COR-L47 (cell line): ENCODE measurements at regions not wholly inside any gene's neighbourhood (a gene's known extent, or its start where the extent isn't known, plus 50 kb on each side); places are given as distances from the start of the nearest gene placed in this dataset.
A peak's percentile ranks its signal among the peaks of the same experiment; 100 is the strongest.

ENCODE experiments used
- DNase-seq: peaks from one replicate; lab custom pipeline; 2025; lab: John Stamatoyannopoulos, UW

- DNase-seq = no peak
These were observed 115.4 kb downstream of the SALL1 start for GRCh38 chr16:51035711-51036110.

GRCh38 chr16:51035110-51035498 lies 116.0 kb downstream of the SALL1 start:
- DNase-seq = no peak

DNA sequence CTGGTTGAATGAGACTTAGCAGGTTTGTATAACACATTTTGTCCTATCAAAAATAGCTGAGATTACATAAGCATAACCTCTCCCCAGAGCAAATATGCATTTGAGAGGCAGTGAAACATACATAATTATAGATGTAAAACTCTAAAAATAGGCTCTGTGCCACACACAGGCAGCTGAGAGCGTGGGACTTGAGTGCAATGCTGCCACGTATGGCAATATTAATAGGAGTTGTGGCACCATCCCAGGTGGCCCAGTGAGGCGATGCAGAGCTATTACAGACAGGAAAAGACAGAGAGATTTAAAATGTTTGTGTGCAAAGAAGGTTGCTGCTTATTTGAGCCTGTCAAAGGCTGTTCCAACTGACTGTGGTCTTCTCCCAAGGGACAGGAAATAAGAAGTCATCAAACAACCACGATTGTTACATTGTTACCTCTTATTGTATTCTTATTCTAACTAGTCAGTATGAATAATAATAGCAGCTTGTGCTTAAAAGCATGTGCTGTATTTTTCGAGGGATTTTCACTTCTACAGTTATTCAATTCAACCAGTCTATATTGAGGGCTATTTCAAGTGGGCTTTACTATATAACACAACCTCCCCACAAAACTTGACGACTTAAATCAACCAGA lies 116.5 kb downstream of the SALL1 start:
- peak; percentile 58 for DNase-seq

GRCh38 chr16:51031598-51031997 lies 119.5 kb downstream of the SALL1 start:
- DNase-seq = no peak

DNA sequence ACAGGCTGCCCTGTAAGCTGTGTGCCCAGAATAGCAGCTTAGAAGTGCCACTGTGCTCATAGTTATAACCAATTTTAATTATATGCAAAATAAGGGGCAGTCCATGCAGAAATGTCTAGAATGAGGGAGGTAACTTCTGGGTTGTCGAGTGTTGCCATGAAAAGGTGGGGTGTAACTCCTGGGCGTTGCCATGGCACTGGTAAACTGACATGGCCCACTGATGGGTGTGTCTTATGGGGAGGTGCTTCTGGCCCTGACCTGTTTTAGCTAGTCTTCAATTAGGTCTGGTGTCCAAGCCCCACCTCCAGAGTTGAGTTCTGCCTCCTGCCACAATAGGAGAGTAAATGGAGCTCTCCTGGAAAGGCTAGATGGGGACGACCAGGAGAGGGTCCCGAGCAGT lies 120.6 kb downstream of the SALL1 start:
- no peak for DNase-seq

- DNase-seq = no peak
These were observed 125.3 kb downstream of the SALL1 start for GRCh38 chr16:51025588-51026290.

- peak; percentile 3 for DNase-seq
These were observed 126.4 kb downstream of the SALL1 start for GRCh38 chr16:51024703-51025102.

DNA sequence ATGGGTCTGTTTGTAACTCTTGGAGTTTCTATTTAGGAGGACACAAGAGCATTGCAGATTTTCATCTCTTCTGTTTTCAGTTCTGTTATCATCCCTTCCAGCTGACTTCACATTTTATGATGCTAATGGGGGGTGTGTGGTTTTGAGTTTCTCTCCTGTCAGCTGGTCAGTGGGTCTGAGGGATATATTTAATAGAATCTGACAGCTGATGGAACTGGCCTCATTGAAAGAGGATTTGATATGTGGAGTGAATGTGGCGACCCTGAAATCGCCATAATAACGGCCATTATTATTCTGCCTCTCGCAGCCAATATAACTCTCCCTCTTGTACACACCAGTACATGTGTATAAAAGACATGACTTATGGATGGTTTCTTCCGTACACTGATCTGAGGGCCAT lies 128.1 kb downstream of the SALL1 start:
- DNase-seq = no peak

GRCh38 chr16:51019617-51020016 lies 131.5 kb downstream of the SALL1 start:
- DNase-seq = no peak

DNA sequence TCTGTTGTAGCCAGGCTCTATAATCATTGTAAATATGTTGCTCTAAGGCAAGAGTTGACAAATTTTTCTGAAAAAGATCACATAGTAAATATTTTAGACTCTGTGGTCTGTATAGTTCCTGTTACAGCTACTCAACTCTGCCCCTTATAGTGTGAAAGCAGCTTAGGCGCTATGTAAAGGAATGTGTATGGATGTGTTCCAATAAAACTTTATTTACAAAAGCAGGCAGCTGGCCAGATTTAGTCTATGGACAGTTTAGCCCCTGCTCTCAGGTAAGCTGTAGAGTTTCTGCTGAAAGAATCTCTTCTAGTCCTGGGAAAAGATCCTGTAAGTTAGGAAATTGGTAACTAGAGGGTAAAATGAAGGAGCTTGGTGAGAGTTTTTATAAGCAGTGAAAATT lies 133.1 kb downstream of the SALL1 start:
- DNase-seq = no peak

GRCh38 chr16:51012396-51012795 lies 138.7 kb downstream of the SALL1 start:
- no peak for DNase-seq

DNA sequence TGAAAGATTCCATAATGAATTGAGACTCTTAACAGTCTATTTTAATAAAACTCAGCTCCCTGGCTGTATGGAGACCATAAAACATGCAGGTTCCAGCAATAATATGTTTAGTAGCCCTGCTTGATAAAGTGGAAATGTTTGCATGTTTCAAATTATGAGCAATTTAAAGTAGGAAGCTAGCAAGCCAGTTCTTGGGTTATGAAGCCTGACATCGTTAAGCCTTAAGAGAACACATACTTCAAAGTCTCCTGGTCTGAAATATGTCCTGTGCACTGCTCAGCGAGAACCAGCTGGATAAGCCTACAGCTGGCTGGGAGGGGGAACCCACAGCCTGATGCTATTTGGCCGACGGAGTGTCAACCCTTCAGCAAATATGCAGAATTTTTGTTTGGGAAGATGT lies 140.3 kb downstream of the SALL1 start:
- no peak for DNase-seq

- no peak for DNase-seq
These were observed 141.3 kb downstream of the SALL1 start for GRCh38 chr16:51009813-51010212.

DNA sequence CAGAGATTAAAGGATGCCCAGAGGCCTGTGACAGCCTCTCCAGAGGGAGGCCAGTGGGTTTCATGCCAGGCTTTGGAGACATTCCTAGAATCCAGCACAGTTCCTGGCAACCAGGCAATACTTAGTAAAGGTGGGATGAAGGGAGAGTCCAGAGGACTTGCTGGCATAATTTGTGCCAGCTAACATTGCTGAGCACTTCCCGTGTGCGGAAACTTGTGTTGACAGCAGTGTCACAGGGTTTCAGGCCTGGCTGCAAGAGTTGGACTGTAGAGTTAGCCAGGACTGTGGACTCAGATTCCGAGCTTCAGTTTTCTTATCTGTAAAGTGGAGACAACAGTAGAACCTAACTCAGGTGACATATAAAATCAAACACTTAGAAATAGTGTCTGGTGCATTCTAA lies 141.7 kb downstream of the SALL1 start:
- DNase-seq = no peak

GRCh38 chr16:51008607-51009006 lies 142.5 kb downstream of the SALL1 start:
- DNase-seq = no peak

GRCh38 chr16:51008037-51008436 lies 143.0 kb downstream of the SALL1 start:
- no peak for DNase-seq

- no peak for DNase-seq
These were observed 147.1 kb downstream of the SALL1 start for GRCh38 chr16:51003850-51004566.

DNA sequence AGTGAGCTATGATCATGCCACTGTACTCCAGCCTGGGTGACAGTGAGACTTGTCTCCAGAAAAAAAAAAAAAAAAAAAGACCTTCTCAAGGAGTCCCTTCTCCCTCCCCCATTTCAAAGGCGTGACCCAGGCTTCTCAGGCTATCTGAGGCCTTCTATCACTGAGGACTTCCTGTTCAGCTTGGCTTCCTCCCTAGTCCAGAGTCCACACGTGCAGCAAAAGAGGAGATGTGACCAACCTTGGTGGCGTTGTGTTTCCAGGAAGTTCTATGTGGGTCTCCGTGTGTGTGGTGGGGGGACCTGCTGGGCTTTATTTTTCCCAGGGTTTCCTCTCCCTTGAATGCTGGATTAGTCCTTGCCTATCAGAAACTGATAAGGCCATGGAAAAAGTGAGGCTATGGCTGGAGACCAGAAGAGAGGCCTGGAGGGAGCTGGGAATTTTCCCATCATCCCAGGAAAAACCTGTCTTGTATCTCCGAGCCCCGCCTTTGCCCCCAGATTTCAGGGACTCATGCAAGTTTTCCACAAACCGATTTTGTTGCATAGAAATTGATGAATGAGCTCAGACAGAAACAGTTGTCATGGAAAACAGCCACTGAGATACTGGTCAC lies 148.1 kb downstream of the SALL1 start:
- no peak for DNase-seq

DNA sequence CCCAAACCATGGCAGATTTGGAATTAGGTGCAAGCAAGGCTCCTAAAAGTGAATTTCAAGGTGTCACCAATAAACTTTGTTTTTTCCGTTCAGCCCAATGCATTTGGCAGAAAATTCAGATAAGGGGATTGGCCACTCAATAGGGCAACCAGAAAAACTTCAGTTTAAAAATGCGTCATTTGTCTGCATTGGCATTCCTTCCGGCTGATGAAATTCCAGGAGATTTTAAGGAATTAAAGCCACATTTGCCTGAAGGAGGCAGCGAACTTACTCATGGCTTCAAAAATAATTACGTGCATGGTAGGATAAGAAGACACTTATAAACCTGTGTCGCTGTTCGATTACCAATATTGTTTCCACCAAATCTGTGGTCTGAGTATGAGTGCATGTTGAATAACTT lies 151.9 kb downstream of the SALL1 start:
- DNase-seq = no peak

- no peak for DNase-seq
These were observed 152.7 kb downstream of the SALL1 start for GRCh38 chr16:50998411-50998810.

DNA sequence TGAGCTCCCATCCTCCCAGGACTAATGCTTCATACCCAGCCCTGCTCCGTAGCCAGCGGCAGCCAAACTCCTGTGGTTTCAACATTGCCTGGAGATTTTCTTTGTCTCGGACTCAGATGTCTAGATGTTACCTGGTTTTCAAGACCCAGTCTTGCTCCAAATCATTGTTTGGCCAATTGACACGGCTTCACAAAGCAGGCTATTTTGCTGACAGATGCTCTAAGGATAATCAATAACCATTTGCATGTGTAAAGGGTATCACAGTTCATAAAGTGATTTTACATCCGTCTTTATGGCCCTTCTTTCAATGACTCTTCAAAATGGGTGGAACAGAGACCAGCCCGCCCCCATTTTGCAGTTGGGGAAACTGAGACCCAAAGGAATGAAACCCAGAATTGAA lies 153.4 kb downstream of the SALL1 start:
- no peak for DNase-seq

DNA sequence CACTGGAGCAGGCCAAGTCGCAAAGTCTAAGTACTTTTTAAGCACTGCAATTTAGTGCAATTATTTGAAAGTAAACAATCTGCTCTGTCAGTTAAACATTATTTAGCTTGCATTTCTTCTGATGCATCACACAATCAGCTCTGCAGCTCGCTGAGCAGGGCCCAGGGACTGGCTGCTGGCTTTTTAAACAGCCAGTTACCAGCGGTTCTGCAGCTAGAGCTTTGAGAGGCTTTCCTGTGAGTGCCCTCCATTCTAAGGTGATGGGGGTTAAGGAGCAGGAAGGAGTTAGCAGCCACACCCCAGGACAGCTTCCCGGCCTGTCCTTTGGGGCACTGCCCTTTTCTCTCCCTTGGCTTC lies 154.3 kb downstream of the SALL1 start:
- peak; percentile 43 for DNase-seq
